ENCODE measurements at regions not wholly inside any gene's neighbourhood (a gene's known extent, or its start where the extent isn't known, plus 50 kb on each side); places are given as distances from the start of the nearest gene placed in this dataset.

DNA sequence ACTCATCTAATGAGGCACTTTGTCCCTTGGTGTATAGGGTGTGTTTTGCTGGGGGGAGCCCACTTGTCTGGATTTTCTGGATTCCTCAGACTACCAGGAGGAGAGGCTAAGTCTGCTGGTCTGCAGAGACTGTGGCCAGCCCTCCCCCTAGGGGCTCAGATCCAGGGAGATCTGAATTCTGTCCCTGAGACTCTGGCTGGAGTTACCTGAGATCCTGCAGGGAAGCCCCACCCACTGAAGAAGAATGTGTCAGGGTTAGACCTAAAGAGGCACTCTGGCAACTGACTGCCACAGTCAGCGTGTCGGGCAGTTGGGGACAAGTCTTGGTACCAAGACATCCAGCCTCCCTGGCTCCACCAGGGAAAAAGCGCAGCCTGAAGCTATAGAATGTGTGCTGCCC lies 138.9 kb downstream of the DCAF12L2 start:
- Histone ChIP-seq H3K4me3 (no peak overlapping the region), H3K27me3 (replicated peaks in 1 of 7) (no peaks in the 10 kb centered on the region), H3K4me1 (no peaks in the 10 kb centered on the region), H3K36me3 (no peaks in the 10 kb centered on the region), H3K9me3 (peaks cover 0 to 4% (median 0%) of the 10 kb centered on the region in 8 donors), H3K27ac (no peak overlapping the region)
- WGBS, 5 donors, result 77 to 83% (median 80%) methylated on average over 3 of the region's 3 CpGs; no CpG with 5 or more reads in 2 of the 5 donors
- intact Hi-C loops (cut with DNase I; ENCODE audit: low total_unique reads), result no loop called here
- no peak for DNase-seq
- TF ChIP-seq POLR2A (IDR thresholded peaks at IDR 0.05) (no peak), POLR2AphosphoS5 (IDR thresholded peaks at IDR 0.05) (no peak), CTCF (IDR thresholded peaks at IDR 0.05 in 8 of 11, conservative IDR thresholded peaks at IDR 0.05 in 3 of 11) (no peak)

GRCh38 chrX:126030021-126030420 lies 136.1 kb downstream of the DCAF12L2 start:
- H3K4me1 ChIP-seq, result no peaks in the 10 kb centered on the region
- WGBS, 5 donors, result 79 to 96% (median 91%) methylated on average over 3 to 4 of the region's 4 CpGs; no CpG with 5 or more reads in 1 of the 5 donors
- H3K27ac ChIP-seq, result no peak overlapping the region
- no peaks in the 10 kb centered on the region for H3K36me3 ChIP-seq
- DNase-seq, result no peak
- H3K9me3 ChIP-seq, result no peaks in the 10 kb centered on the region
- intact Hi-C loops (cut with DNase I; ENCODE audit: low total_unique reads), result no loop called here
- TF ChIP-seq POLR2AphosphoS5 (IDR thresholded peaks at IDR 0.05), result no peak
- TF ChIP-seq POLR2A (IDR thresholded peaks at IDR 0.05), result no peak
- no peak for TF ChIP-seq CTCF (IDR thresholded peaks at IDR 0.05 in 8 of 11, conservative IDR thresholded peaks at IDR 0.05 in 3 of 11)
- H3K27me3 ChIP-seq (replicated peaks in 1 of 7), result no peaks in the 10 kb centered on the region
- H3K4me3 ChIP-seq, result no peak overlapping the region

- H3K36me3 ChIP-seq, result no peaks in the 10 kb centered on the region
- TF ChIP-seq POLR2A (IDR thresholded peaks at IDR 0.05), result no peak
- no peak for TF ChIP-seq POLR2AphosphoS5 (IDR thresholded peaks at IDR 0.05)
- TF ChIP-seq CTCF (IDR thresholded peaks at IDR 0.05 in 8 of 11, conservative IDR thresholded peaks at IDR 0.05 in 3 of 11), result no peak
These were observed 102.1 kb downstream of the DCAF12L2 start for GRCh38 chrX:126063984-126064383.

DNA sequence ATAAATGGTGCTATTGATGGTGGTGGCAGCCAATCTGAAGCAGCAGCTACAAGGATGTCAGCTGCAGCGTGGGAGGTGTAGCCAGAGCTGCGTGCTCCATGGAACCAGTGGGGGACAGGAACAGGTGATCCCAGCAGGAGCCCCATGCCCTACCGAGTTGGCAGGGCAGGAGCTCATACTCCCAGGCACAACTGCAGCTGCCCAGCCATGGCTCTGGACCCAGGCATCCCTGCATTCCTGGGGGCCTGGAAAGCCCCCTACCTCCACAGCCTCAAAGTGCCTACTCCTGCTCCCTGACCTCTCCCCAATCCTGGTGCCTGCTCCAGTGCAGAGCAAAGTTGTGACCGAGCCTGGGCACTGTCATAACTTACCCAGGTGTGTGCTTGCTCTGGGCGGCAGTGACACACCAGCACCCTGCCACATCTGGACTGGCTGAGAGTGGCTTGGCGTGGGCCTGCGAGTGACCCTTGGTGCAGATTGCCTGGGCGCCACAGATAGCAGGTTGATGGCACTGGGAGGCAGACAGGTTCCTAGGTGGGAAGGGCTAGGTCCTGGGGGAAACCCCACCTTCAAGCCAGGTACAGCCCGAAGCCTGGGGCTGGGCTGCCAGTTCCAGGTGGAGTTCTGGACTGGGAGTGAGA lies 101.1 kb downstream of the DCAF12L2 start:
- Histone ChIP-seq H3K36me3 (no peaks in the 10 kb centered on the region), H3K4me1 (no peaks in the 10 kb centered on the region), H3K9me3 (no peaks in the 10 kb centered on the region), H3K4me3 (no peak overlapping the region), H3K27me3 (replicated peaks in 1 of 7) (no peaks in the 10 kb centered on the region), H3K27ac (no peak overlapping the region)
- 75 to 97% (median 80%) methylated on average over 6 to 9 of the region's 9 CpGs for WGBS, 5 donors
- TF ChIP-seq CTCF (IDR thresholded peaks at IDR 0.05 in 8 of 11, conservative IDR thresholded peaks at IDR 0.05 in 3 of 11), result no peak
- no peak for TF ChIP-seq POLR2AphosphoS5 (IDR thresholded peaks at IDR 0.05)
- no peak for TF ChIP-seq POLR2A (IDR thresholded peaks at IDR 0.05)
- peak; percentile 66 for DNase-seq
- intact Hi-C loops (cut with DNase I; ENCODE audit: low total_unique reads), result no loop called here

More at GRCh38 chrX:126063984-126064383, 102.1 kb downstream of the DCAF12L2 start:
- H3K9me3 ChIP-seq, result no peaks in the 10 kb centered on the region
- DNase-seq, result no peak
- no peaks in the 10 kb centered on the region for H3K4me1 ChIP-seq
- no peak overlapping the region for H3K27ac ChIP-seq
- H3K4me3 ChIP-seq, result no peak overlapping the region
- H3K27me3 ChIP-seq (replicated peaks in 1 of 7), result no peaks in the 10 kb centered on the region
- intact Hi-C loops (cut with DNase I; ENCODE audit: low total_unique reads), result no loop called here
- WGBS, 5 donors, result 49 to 91% (median 69%) methylated on average over 4 of the region's 4 CpGs

All from spleen (tissue), 11 donors.